OCI-LY3 (cell line): ENCODE measurements at regions not wholly inside any gene's neighbourhood (a gene's known extent, or its start where the extent isn't known, plus 50 kb on each side); places are given as distances from the start of the nearest gene placed in this dataset.

Experiments used
- CTCF ChIP-seq: fragments of 200-600, 300-600 bp; sonication (generic); IDR thresholded peaks from 2 replicates; pipeline ENCODE4 v1.5.1; 2014; ENCODE audit warnings: antibody characterized with exemption, low read length, low read depth
- EZH2phosphoT487 ChIP-seq: fragments of 200-600 bp; shearing (Covaris generic); IDR thresholded peaks from 2 replicates; pipeline ENCODE4 v1.6.1; 2018; ENCODE audit warnings: antibody characterized with exemption, mixed run types, low read depth

GRCh38 chr15:81880833-81881232, 165.0 kb downstream of the MEX3B start:
- no peak for TF ChIP-seq EZH2phosphoT487
- no peak for TF ChIP-seq CTCF
